HepG2 (cell line): ENCODE measurements at regions not wholly inside any gene's neighbourhood (a gene's known extent, or its start where the extent isn't known, plus 50 kb on each side); places are given as distances from the start of the nearest gene placed in this dataset.

Experiments
- ATAC-seq: fragments of 200-7000 bp; cut with Tn5 transposase; 3 replicates; pipeline ENCODE4 v1.9.1; 2020; ENCODE audit warnings: mild to moderate bottlenecking, moderate library complexity
- BruUV-seq: library from RNA; stranded (reverse); fragments of 400-500 nt; replicated peaks from 2 replicates; lab custom pipeline; 2021; lab: Mats Ljungman, UMichigan
- CTCF ChIA-PET: fragments of 300-600 bp; formaldehyde crosslinking; extraction: SDS; loops from one replicate; lab custom pipeline; 2021; ENCODE audit warnings: low total read pairs, inconsistent platforms, low intra/inter-chr PET ratio; lab: Yijun Ruan, JAX
- POLR2A ChIA-PET: fragments of 350-600 bp; sonication (Branson Sonifier 250); formaldehyde crosslinking; loops from one replicate; lab custom pipeline; 2020; ENCODE audit warnings: antibody characterized with exemption, inconsistent platforms; lab: Yijun Ruan, JAX
- DNase-seq: peaks from one replicate; pipeline ENCODE4 v3.0.0-alpha.2; 2015; ENCODE audit warnings: low spot score
- FAIRE-seq: peaks from 3 replicates; lab custom pipeline; 2011; peaks lifted over from hg19 to GRCh38; lab: Jason Lieb, UNC
- H2AFZ ChIP-seq: one replicate; pipeline ENCODE4 v1.6.1; 2011; ENCODE audit warnings: low read length, inconsistent platforms
- H3K27ac ChIP-seq: fragments of 300-600 bp; 3 replicates; pipeline ENCODE4 v1.8.0; 2011; ENCODE audit warnings: mixed run types, mild to moderate bottlenecking, mixed read lengths, low read length, inconsistent platforms; ENCODE audit not compliant: insufficient read depth; ENCODE audit errors: extremely low read length
- H3K27me3 ChIP-seq, 2 experiments: fragments of 200-600 bp in 1 of 2; 2 replicates in 1 of 2; 3 replicates in 1 of 2; pipeline versions ENCODE4 v1.6.0 to v1.8.0; 2011; ENCODE audit warnings: low read length in 2 of 2, mild to moderate bottlenecking in 2 of 2, moderate library complexity in 2 of 2, inconsistent platforms in 1 of 2; ENCODE audit not compliant: insufficient read depth in 2 of 2, control insufficient read depth in 1 of 2
- H3K36me3 ChIP-seq, 2 experiments: fragments of 200-600 bp in 1 of 2; replicated peaks in 1 of 2; 2 replicates in 1 of 2; 3 replicates in 1 of 2; pipeline versions ENCODE4 v1.5.1 to v1.8.0; 2011; ENCODE audit warnings: low read length in 2 of 2, inconsistent platforms in 1 of 2; ENCODE audit not compliant: insufficient read depth in 2 of 2, control insufficient read depth in 1 of 2
- H3K4me1 ChIP-seq: 2 replicates; pipeline ENCODE4 v1.5.1; 2012; ENCODE audit warnings: low read length, inconsistent platforms; ENCODE audit not compliant: insufficient read depth
- H3K4me2 ChIP-seq: 2 replicates; pipeline ENCODE4 v1.6.0; 2011; ENCODE audit warnings: low read depth, low read length, inconsistent platforms
- H3K4me3 ChIP-seq, 3 experiments: fragments of 200-600 bp in 1 of 3; sonication (generic), shearing (Covaris generic) in 1 of 3; replicated peaks in 1 of 3; 2 replicates each; pipeline ENCODE4 v1.5.1; 2011 to 2016; ENCODE audit warnings: low read length in 3 of 3, inconsistent platforms in 2 of 3, low read depth in 2 of 3, mild to moderate bottlenecking in 2 of 3, control low read depth in 1 of 3, mixed read lengths in 1 of 3; ENCODE audit not compliant: insufficient read depth in 1 of 3
- H3K79me2 ChIP-seq: one replicate; pipeline ENCODE4 v1.6.1; 2011; ENCODE audit warnings: low read length, inconsistent platforms; ENCODE audit not compliant: insufficient read depth
- H3K9ac ChIP-seq: 2 replicates; pipeline ENCODE4 v1.6.0; 2011; ENCODE audit warnings: mild to moderate bottlenecking, low read depth, low read length, inconsistent platforms; ENCODE audit not compliant: insufficient read depth
- H3K9me3 ChIP-seq: 2 replicates; pipeline ENCODE4 v1.5.1; 2012; ENCODE audit warnings: mild to moderate bottlenecking, low read length
- H4K20me1 ChIP-seq: 2 replicates; pipeline ENCODE4 v1.6.0; 2011; ENCODE audit warnings: inconsistent platforms, mild to moderate bottlenecking, low read length, moderate library complexity; ENCODE audit not compliant: insufficient read depth
- ATF7-NPFF ChIP-seq: sonication (generic); formaldehyde crosslinking; IDR thresholded peaks from 2 replicates; pipeline ENCODE4 v1.8.1; 2023; ENCODE audit warnings: mild to moderate bottlenecking, low read depth, missing genetic modification reagents, moderate library complexity
- DR1 ChIP-seq: sonication (generic); formaldehyde crosslinking; IDR thresholded peaks from 2 replicates; pipeline ENCODE4 v1.8.0; 2021; ENCODE audit warnings: mild to moderate bottlenecking, missing genetic modification reagents, inconsistent platforms
- ETS1 ChIP-seq: sonication (generic); formaldehyde crosslinking; IDR thresholded peaks from 2 replicates; pipeline ENCODE4 v1.4.0; 2020; ENCODE audit warnings: missing genetic modification reagents
- HNF4G ChIP-seq, 2 experiments: sonication (generic) in 1 of 2; formaldehyde crosslinking in 1 of 2; IDR thresholded peaks; 2 replicates each; pipeline versions ENCODE4 v1.4.0 to v1.6.1; 2011 to 2020; ENCODE audit warnings: borderline replicate concordance in 2 of 2, low read depth in 2 of 2, mild to moderate bottlenecking in 2 of 2, low read length in 1 of 2, missing genetic modification reagents in 1 of 2, moderate library complexity in 1 of 2
- KDM6A ChIP-seq: IDR thresholded peaks from 2 replicates; pipeline ENCODE4 v1.6.1; 2016; ENCODE audit warnings: low read depth
- MIER2 ChIP-seq: IDR thresholded peaks from 2 replicates; pipeline ENCODE4 v1.6.1; 2016; ENCODE audit warnings: missing biosample characterization, missing genetic modification reagents
- MTA1 ChIP-seq: sonication (generic); formaldehyde crosslinking; IDR thresholded peaks from 2 replicates; pipeline ENCODE4 v1.4.0; 2020; ENCODE audit warnings: missing genetic modification reagents, mild to moderate bottlenecking, borderline replicate concordance
- MTF2 ChIP-seq: sonication (generic); formaldehyde crosslinking; IDR thresholded peaks from 2 replicates; pipeline ENCODE4 v1.5.0; 2020; ENCODE audit warnings: missing genetic modification reagents, borderline replicate concordance
- SMARCE1 ChIP-seq: fragments of 450-650 bp; IDR thresholded peaks from 2 replicates; pipeline ENCODE4 v1.6.1; 2017; ENCODE audit warnings: borderline replicate concordance
- SMC3 ChIP-seq: IDR thresholded peaks from 2 replicates; pipeline ENCODE4 v1.6.1; 2011; ENCODE audit warnings: low read length, improper control_type of control experiment
- SRSF1 ChIP-seq: fragments of 200-400 bp; formaldehyde crosslinking; optimal IDR thresholded peaks from 2 replicates; pipeline ENCODE3; 2017; ENCODE audit warnings: mild to moderate bottlenecking, low read depth, low read length, moderate library complexity
- ZNF180 ChIP-seq: sonication (generic); formaldehyde crosslinking; IDR thresholded peaks from 2 replicates; pipeline ENCODE4 v1.4.0; 2020; ENCODE audit warnings: low read depth, missing genetic modification reagents, borderline replicate concordance
- ZNF674 ChIP-seq: sonication (generic); formaldehyde crosslinking; IDR thresholded peaks from 2 replicates; pipeline ENCODE4 v1.5.0; 2020; ENCODE audit warnings: low read depth, mild to moderate bottlenecking, missing genetic modification reagents
- ZNF761 ChIP-seq: sonication (generic); formaldehyde crosslinking; conservative IDR thresholded peaks from 2 replicates; pipeline ENCODE4 v1.4.0; 2020; ENCODE audit warnings: mild to moderate bottlenecking, missing genetic modification reagents
- WGBS: methylation state at CpG from one replicate; pipeline ENCODE4 v1.1.6; 2017; ENCODE audit warnings: low lambda C conversion rate; 5-methylcytosine and 5-hydroxymethylcytosine counted together
- in situ Hi-C: cut with HindIII; loops from 2 replicates; pipeline ENCODE4 v1.10.0; 2017; ENCODE audit warnings: low pct_unique_long_range_greater_than_20kb; ENCODE audit not compliant: extremely low pct_ligation_motif_present
- intact Hi-C: fragments of 100-400 bp; cut with micrococcal nuclease; formaldehyde crosslinking; loops from one replicate; pipeline ENCODE4 v1.10.0; 2022; ENCODE audit not compliant: unreplicated experiment
- TF ChIP-seq, protein P1 (sequence below): sonication (generic); formaldehyde crosslinking; IDR thresholded peaks from 2 replicates; pipeline ENCODE4 v1.4.0; 2020; ENCODE audit warnings: missing genetic modification reagents
- TF ChIP-seq, protein P2 (sequence below): sonication (generic); formaldehyde crosslinking; IDR thresholded peaks from 2 replicates; pipeline ENCODE4 v1.8.1; 2023; ENCODE audit warnings: mild to moderate bottlenecking, missing genetic modification reagents, borderline replicate concordance
- TF ChIP-seq, protein P3 (sequence below): sonication (generic); formaldehyde crosslinking; IDR thresholded peaks from 2 replicates; pipeline ENCODE4 v1.5.0; 2020; ENCODE audit warnings: mild to moderate bottlenecking, missing genetic modification reagents, borderline replicate concordance
- TF ChIP-seq, protein P4 (sequence below): sonication (generic); formaldehyde crosslinking; IDR thresholded peaks from 2 replicates; pipeline ENCODE4 v1.4.0; 2020; ENCODE audit warnings: missing genetic modification reagents, borderline replicate concordance

DNA sequence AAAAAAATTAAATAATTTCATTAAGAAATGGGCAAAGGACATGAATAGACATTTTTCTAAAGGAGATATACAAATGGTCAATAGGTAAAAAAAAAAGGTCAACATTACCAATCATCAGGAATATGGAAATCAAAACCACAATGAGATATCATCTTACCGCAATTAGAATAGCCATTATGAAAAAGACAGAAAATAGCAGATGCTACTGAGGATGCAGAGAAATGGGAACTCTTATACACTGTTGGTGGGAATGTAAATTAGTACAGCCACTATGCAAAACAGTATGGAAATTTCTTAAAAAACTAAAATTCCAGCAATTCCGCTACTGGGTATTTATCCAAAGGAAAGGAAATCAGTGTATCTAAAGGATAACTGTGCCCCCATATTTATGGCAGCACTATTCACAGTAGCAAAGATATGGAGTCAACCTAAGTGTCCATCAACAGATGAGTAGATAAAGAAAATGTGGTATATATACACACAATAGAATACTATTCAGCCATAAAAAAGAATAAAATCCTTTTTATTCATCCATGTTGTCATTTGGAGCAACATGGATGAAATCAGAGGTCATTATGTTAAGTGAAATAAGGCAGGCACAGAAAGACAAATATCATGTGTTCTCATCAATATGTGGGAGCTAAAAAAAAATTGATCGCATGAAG, 132.4 kb downstream of the RPL22L1 start:
- no peaks in the 10 kb centered on the region for H3K79me2 ChIP-seq
- BruUV-seq: no TSS peak
- in situ Hi-C loops (no loop called here), intact Hi-C loops (no loop called here)
- H3K9me3 ChIP-seq: no peaks in the 10 kb centered on the region
- FAIRE-seq (no peak), DNase-seq (no peak), ATAC-seq (no peak)
- H2AFZ ChIP-seq: no peak overlapping the region
- H4K20me1 ChIP-seq: no peaks in the 10 kb centered on the region
- ChIA-PET CTCF (no interaction called here), POLR2A (no interaction called here)
- WGBS: 75% methylated on average over 3 of the region's 3 CpGs
- H3K4me1 ChIP-seq: no peaks in the 10 kb centered on the region
- H3K36me3 ChIP-seq: no peaks in the 10 kb centered on the region
- no peak overlapping the region for H3K9ac ChIP-seq
- H3K27ac ChIP-seq: no peak overlapping the region
- H3K4me3 ChIP-seq: no peak overlapping the region
- no peak overlapping the region for H3K4me2 ChIP-seq
- peaks cover 0 to 3% of the 10 kb centered on the region in 2 experiments; a peak in 2 of 5 replicates for H3K27me3 ChIP-seq
- no peak for TF ChIP-seq ZNF180
- no peak for TF ChIP-seq DR1 (CRISPR knock-in tag)
- TF ChIP-seq, protein P1, sequence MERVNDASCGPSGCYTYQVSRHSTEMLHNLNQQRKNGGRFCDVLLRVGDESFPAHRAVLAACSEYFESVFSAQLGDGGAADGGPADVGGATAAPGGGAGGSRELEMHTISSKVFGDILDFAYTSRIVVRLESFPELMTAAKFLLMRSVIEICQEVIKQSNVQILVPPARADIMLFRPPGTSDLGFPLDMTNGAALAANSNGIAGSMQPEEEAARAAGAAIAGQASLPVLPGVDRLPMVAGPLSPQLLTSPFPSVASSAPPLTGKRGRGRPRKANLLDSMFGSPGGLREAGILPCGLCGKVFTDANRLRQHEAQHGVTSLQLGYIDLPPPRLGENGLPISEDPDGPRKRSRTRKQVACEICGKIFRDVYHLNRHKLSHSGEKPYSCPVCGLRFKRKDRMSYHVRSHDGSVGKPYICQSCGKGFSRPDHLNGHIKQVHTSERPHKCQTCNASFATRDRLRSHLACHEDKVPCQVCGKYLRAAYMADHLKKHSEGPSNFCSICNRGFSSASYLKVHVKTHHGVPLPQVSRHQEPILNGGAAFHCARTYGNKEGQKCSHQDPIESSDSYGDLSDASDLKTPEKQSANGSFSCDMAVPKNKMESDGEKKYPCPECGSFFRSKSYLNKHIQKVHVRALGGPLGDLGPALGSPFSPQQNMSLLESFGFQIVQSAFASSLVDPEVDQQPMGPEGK (CRISPR knock-in tag): no peak
- TF ChIP-seq SRSF1: no peak
- TF ChIP-seq MTA1 (CRISPR knock-in tag): no peak
- TF ChIP-seq ATF7-NPFF (CRISPR knock-in tag): no peak
- TF ChIP-seq KDM6A (CRISPR knock-in tag): no peak
- no peak for TF ChIP-seq SMARCE1
- TF ChIP-seq, protein P2, sequence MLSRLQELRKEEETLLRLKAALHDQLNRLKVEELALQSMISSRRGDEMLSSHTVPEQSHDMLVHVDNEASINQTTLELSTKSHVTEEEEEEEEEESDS (CRISPR knock-in tag): no peak
- no peak for TF ChIP-seq ZNF761
- no peak for TF ChIP-seq ZNF674 (CRISPR knock-in tag)
- TF ChIP-seq, protein P3, sequence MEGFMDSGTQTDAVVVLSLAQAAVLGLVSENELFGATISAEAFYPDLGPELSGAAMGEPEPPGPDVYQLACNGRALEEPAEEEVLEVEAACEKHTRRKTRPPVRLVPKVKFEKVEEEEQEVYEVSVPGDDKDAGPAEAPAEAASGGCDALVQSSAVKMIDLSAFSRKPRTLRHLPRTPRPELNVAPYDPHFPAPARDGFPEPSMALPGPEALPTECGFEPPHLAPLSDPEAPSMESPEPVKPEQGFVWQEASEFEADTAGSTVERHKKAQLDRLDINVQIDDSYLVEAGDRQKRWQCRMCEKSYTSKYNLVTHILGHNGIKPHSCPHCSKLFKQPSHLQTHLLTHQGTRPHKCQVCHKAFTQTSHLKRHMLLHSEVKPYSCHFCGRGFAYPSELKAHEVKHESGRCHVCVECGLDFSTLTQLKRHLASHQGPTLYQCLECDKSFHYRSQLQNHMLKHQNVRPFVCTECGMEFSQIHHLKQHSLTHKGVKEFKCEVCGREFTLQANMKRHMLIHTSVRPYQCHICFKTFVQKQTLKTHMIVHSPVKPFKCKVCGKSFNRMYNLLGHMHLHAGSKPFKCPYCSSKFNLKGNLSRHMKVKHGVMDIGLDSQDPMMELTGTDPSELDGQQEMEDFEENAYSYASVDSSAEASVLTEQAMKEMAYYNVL: no peak
- TF ChIP-seq HNF4G (IDR thresholded peaks at IDR 0.05; ENCODE audit: borderline replicate concordance, low read depth, low read length): no peak
- no peak for TF ChIP-seq HNF4G (CRISPR knock-in tag; IDR thresholded peaks at IDR 0.05; ENCODE audit: borderline replicate concordance, low read depth)
- no peak for TF ChIP-seq SMC3
- no peak for TF ChIP-seq MTF2 (CRISPR knock-in tag)
- TF ChIP-seq ETS1: no peak
- TF ChIP-seq, protein P4, sequence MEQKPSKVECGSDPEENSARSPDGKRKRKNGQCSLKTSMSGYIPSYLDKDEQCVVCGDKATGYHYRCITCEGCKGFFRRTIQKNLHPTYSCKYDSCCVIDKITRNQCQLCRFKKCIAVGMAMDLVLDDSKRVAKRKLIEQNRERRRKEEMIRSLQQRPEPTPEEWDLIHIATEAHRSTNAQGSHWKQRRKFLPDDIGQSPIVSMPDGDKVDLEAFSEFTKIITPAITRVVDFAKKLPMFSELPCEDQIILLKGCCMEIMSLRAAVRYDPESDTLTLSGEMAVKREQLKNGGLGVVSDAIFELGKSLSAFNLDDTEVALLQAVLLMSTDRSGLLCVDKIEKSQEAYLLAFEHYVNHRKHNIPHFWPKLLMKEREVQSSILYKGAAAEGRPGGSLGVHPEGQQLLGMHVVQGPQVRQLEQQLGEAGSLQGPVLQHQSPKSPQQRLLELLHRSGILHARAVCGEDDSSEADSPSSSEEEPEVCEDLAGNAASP: no peak
- no peak for TF ChIP-seq MIER2
